T-cell (primary cell): ENCODE measurements at regions not wholly inside any gene's neighbourhood (a gene's known extent, or its start where the extent isn't known, plus 50 kb on each side); places are given as distances from the start of the nearest gene placed in this dataset.

Source experiments
- ATAC-seq, 4 experiments: fragments of 200-7000 bp in 3 of 4; fragments of 150-1000 bp in 1 of 4; cut with Tn5 transposase; replicated peaks in 1 of 4; 1 replicate in 3 of 4; 2 replicates in 1 of 4; pipeline ENCODE4 v1.10.0; 2021; ENCODE audit warnings: moderate library complexity in 3 of 4, mild to moderate bottlenecking in 2 of 4, moderate number of reproducible peaks in 1 of 4
- CTCF ChIA-PET, 2 donors: fragments of 300-600 bp; sonication (Branson Sonifier 250); formaldehyde crosslinking; loops; one replicate each; lab custom pipeline; 2022; ENCODE audit warnings: antibody characterized with exemption in 2 of 2; lab: Charles Lee
- POLR2A ChIA-PET, 2 donors: fragments of 300-600 bp; sonication (Branson Sonifier 250); formaldehyde crosslinking; loops; one replicate each; lab custom pipeline; 2022; ENCODE audit warnings: antibody characterized with exemption in 2 of 2; lab: Charles Lee
- DNase-seq, 35 experiments: peaks; one replicate each; pipeline versions ENCODE4 v3.0.0 to v3.0.0-alpha.2; 2013 to 2023
- H3K27ac ChIP-seq: one replicate; pipeline ENCODE4 v1.5.1; 2013; ENCODE audit warnings: low read length
- H3K27me3 ChIP-seq, 2 experiments: replicated peaks in 1 of 2; 1 replicate in 1 of 2; 2 replicates in 1 of 2; pipeline versions ENCODE4 v1.6.1 to v1.7.0; 2013; ENCODE audit warnings: low read length in 1 of 2, mixed read lengths in 1 of 2; ENCODE audit not compliant: control insufficient read depth in 2 of 2, insufficient read depth in 2 of 2; ENCODE audit errors: extremely low read depth in 1 of 2
- H3K36me3 ChIP-seq, 2 donors: 1 replicate in 1 of 2; 2 replicates in 1 of 2; pipeline versions ENCODE4 v1.6.1 to v1.7.0; 2013; ENCODE audit warnings: low read length in 1 of 2; ENCODE audit not compliant: control insufficient read depth in 2 of 2, insufficient read depth in 1 of 2; ENCODE audit errors: extremely low read depth in 1 of 2
- H3K4me1 ChIP-seq, 2 experiments: 1 replicate in 1 of 2; 2 replicates in 1 of 2; pipeline versions ENCODE4 v1.6.1 to v1.7.0; 2013; ENCODE audit warnings: low read length in 2 of 2, mixed read lengths in 1 of 2; ENCODE audit not compliant: insufficient read depth in 2 of 2, control insufficient read depth in 1 of 2; ENCODE audit errors: extremely low read depth in 1 of 2
- H3K4me3 ChIP-seq, 2 donors: 1 replicate in 1 of 2; 2 replicates in 1 of 2; pipeline versions ENCODE4 v1.5.1 to v1.7.0; 2013; ENCODE audit warnings: mild to moderate bottlenecking in 2 of 2, low read length in 1 of 2, moderate library complexity in 1 of 2; ENCODE audit not compliant: control insufficient read depth in 1 of 2; ENCODE audit errors: extremely low read depth in 1 of 2
- H3K9me3 ChIP-seq: 2 replicates; pipeline ENCODE4 v1.7.0; 2013
- H3K27ac Mint-ChIP-seq, 2 donors: one replicate each; pipeline ENCODE4 v1.8.0; 2020 to 2021; ENCODE audit warnings: mild to moderate bottlenecking in 2 of 2, mixed read lengths in 2 of 2
- H3K27me3 Mint-ChIP-seq, 2 donors: one replicate each; pipeline ENCODE4 v1.8.0; 2021 to 2022; ENCODE audit warnings: mixed read lengths in 2 of 2
- H3K36me3 Mint-ChIP-seq: one replicate; pipeline ENCODE4 v1.8.0; 2021; ENCODE audit warnings: mixed read lengths
- H3K4me1 Mint-ChIP-seq, 3 donors: one replicate each; pipeline ENCODE4 v1.8.0; 2020 to 2022; ENCODE audit warnings: mixed read lengths in 3 of 3, mild to moderate bottlenecking in 1 of 3
- H3K4me3 Mint-ChIP-seq, 3 donors: one replicate each; pipeline ENCODE4 v1.8.0; 2020 to 2022; ENCODE audit warnings: mild to moderate bottlenecking in 3 of 3, mixed read lengths in 3 of 3, moderate library complexity in 3 of 3
- H3K9me3 Mint-ChIP-seq, 3 donors: one replicate each; pipeline ENCODE4 v1.8.0; 2020 to 2022; ENCODE audit warnings: mixed read lengths in 3 of 3
- WGBS: methylation state at CpG from one replicate; pipeline ENCODE4 v1.1.5; 2013; ENCODE audit warnings: missing lambda C conversion rate; ENCODE audit not compliant: insufficient coverage; 5-methylcytosine and 5-hydroxymethylcytosine counted together

DNA sequence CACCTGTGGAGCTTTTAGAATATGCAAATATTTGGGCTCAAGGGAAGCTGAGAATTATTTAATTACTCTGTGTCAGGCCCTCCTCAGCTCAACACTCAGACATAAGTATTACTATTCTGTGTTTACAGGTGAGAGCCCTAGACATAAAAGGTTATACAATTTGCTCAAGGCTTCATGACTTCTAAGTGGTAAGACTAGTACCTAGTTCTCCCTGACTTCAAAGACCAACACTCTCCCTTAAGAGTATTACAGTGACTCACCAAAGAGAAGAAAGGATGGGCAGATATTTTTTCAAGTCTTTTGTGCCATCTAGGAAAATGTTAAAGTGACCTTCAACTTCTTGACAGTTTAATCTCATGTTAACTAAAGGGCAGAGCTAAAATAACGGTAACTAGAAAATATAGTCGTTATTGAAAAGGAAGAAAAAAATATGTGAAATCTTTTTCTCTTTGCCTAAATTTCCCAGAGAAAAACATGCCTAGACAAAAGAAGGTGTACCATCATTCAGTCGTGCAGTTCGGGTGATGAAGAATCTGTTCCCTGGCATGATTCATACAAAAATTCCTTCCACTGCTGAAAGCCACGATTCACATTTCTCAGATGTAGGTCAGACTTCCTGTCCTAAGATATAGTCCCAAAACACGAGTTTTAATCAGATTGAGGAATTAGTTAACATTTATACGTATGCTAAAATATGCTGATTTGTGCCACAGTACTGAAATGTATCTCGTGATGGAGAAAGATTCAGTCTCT lies 849.1 kb upstream of the API5 start:
- H3K4me1 ChIP-seq, result no peaks in the 10 kb centered on the region
- H3K9me3 Mint-ChIP-seq, result peaks cover 15 to 23% (median 18%) of the 10 kb centered on the region in 3 donors
- no peaks in the 10 kb centered on the region for H3K27me3 ChIP-seq
- no peaks in the 10 kb centered on the region for H3K9me3 ChIP-seq
- H3K4me1 Mint-ChIP-seq, result no peaks in the 10 kb centered on the region
- H3K27ac Mint-ChIP-seq, result no peak overlapping the region
- H3K27me3 Mint-ChIP-seq, result no peaks in the 10 kb centered on the region
- CTCF ChIA-PET, result no interaction called here
- no peak overlapping the region for H3K4me3 Mint-ChIP-seq
- 72% methylated on average over 5 of the region's 8 CpGs for WGBS
- POLR2A ChIA-PET, result no interaction called here
- DNase-seq (no peak), ATAC-seq (no peak)
- no peak overlapping the region for H3K27ac ChIP-seq
- H3K4me3 ChIP-seq, result no peak overlapping the region
- H3K36me3 Mint-ChIP-seq, result no peaks in the 10 kb centered on the region
- no peaks in the 10 kb centered on the region for H3K36me3 ChIP-seq

DNA sequence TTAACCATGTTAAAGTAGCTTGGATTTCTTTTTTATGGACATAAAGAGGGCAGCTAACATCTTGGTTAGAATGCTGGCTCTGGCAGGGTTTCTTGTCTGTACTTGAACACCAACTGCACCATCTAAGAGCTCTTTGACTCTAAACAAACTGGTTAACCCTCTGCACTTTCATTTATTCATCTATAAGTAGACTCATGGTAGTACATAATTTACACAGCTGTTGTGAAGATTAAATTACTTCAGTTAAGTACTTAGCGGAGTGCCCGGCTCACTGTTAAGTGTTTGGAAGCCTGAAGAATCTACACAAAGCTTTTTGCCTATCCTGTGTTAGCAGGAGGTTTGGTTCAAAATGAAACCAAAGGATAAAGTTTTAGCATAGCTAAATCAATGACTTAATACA lies 846.2 kb upstream of the API5 start:
- Histone ChIP-seq H3K4me1 (no peaks in the 10 kb centered on the region), H3K27me3 (no peaks in the 10 kb centered on the region), H3K36me3 (no peaks in the 10 kb centered on the region), H3K9me3 (no peaks in the 10 kb centered on the region), H3K4me3 (no peak overlapping the region), H3K27ac (no peak overlapping the region)
- WGBS, result no CpG with 5 or more reads among the region's 2 CpGs
- no peaks in the 10 kb centered on the region for H3K36me3 Mint-ChIP-seq
- ChIA-PET CTCF (no interaction called here), POLR2A (no interaction called here)
- no peaks in the 10 kb centered on the region for H3K4me1 Mint-ChIP-seq
- no peak overlapping the region for H3K27ac Mint-ChIP-seq
- DNase-seq (no peak), ATAC-seq (no peak)
- no peaks in the 10 kb centered on the region for H3K27me3 Mint-ChIP-seq
- H3K9me3 Mint-ChIP-seq, result peaks cover 19 to 26% (median 19%) of the 10 kb centered on the region in 3 donors
- no peak overlapping the region for H3K4me3 Mint-ChIP-seq

DNA sequence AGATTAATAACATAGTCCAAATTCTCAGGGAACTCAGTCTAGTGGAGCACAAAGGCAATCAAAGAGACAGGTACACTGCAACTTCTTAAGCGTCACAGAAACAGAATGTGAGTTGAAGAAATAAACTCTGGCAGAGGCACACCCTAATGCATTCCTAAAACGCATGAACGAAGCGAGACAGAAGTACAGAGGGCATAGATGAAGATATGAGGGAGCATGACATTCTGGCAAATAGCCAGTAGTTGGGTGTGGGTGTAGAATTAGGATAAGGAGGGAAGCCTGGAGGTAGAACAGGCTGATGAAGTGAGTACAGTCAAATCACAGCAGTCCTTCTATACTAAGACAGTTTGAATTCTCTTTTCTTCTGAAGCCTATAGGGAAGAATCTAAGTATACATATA lies 838.7 kb upstream of the API5 start:
- POLR2A ChIA-PET, result no interaction called here
- no peaks in the 10 kb centered on the region for H3K4me1 ChIP-seq
- Mint-ChIP-seq H3K27ac (no peak overlapping the region), H3K9me3 (peaks cover 22 to 29% (median 25%) of the 10 kb centered on the region in 3 donors), H3K36me3 (no peaks in the 10 kb centered on the region), H3K27me3 (no peaks in the 10 kb centered on the region), H3K4me3 (no peak overlapping the region), H3K4me1 (no peaks in the 10 kb centered on the region)
- WGBS, result 83% methylated on average over 3 of the region's 4 CpGs
- H3K9me3 ChIP-seq, result no peaks in the 10 kb centered on the region
- H3K27ac ChIP-seq, result no peak overlapping the region
- H3K4me3 ChIP-seq, result no peak overlapping the region
- ATAC-seq (no peak), DNase-seq (no peak)
- H3K27me3 ChIP-seq, result no peaks in the 10 kb centered on the region
- H3K36me3 ChIP-seq, result no peaks in the 10 kb centered on the region
- CTCF ChIA-PET, result no interaction called here

DNA sequence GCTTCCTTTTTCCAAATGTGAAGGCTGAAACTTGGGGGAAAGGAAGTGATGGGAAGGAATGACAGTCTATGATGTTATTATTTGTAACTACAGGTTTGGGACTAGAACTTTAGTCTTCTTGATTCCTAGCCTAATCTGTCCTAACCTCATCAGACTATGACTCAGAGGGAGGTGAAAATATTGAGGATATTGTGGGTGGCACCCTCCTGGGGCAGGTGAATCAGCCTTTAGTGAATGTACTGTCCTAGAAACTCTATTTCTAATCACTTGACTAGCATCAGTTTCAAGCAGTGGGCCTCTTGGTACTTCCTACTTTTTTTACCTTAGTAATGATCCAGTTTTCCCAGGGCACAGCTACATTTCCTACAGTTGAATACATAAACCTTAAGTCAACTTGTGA lies 829.0 kb upstream of the API5 start:
- Histone ChIP-seq H3K36me3 (no peaks in the 10 kb centered on the region), H3K4me1 (no peaks in the 10 kb centered on the region), H3K27me3 (no peaks in the 10 kb centered on the region), H3K9me3 (no peaks in the 10 kb centered on the region), H3K4me3 (no peak overlapping the region), H3K27ac (no peak overlapping the region)
- no peak overlapping the region for H3K27ac Mint-ChIP-seq
- CTCF ChIA-PET, result no interaction called here
- H3K4me1 Mint-ChIP-seq, result no peaks in the 10 kb centered on the region
- DNase-seq (no peak), ATAC-seq (no peak)
- H3K36me3 Mint-ChIP-seq, result no peaks in the 10 kb centered on the region
- H3K27me3 Mint-ChIP-seq, result no peaks in the 10 kb centered on the region
- H3K9me3 Mint-ChIP-seq, result peaks cover 26 to 42% (median 32%) of the 10 kb centered on the region in 3 donors
- no peak overlapping the region for H3K4me3 Mint-ChIP-seq
- POLR2A ChIA-PET, result no interaction called here

DNA sequence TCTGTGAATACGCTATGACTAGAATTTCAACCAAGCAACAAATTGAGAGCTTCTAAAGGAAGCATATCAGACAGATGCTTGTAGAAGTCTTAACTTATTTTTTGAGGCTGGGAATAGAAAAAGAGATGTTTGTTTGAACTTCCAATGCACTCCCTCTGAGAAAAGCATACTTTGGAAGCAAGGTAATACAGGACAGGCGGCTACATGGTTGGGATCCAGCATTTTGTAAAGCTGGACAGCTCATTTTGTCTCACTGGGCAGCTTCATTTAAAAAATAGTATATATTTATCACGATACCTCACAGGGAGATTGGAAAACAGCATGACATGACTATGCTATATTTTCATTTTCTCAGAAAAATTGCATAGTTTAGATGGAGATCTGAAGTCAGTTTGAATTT lies 821.3 kb upstream of the API5 start:
- CTCF ChIA-PET, result interaction anchor here in 1 of 2 donors (0.7 kb wide), 1 partner anchor 1102 kb away, joined by 3 read pairs; no protein-coding TSS in a partner anchor
- Histone ChIP-seq H3K36me3 (no peaks in the 10 kb centered on the region), H3K9me3 (no peaks in the 10 kb centered on the region), H3K27ac (no peak overlapping the region), H3K4me3 (no peak overlapping the region), H3K4me1 (no peaks in the 10 kb centered on the region), H3K27me3 (no peaks in the 10 kb centered on the region)
- POLR2A ChIA-PET, result no interaction called here
- no peak overlapping the region for H3K4me3 Mint-ChIP-seq
- peaks cover 7 to 19% (median 10%) of the 10 kb centered on the region in 3 donors for H3K9me3 Mint-ChIP-seq
- no peak overlapping the region for H3K27ac Mint-ChIP-seq
- DNase-seq, result no peak
- no peaks in the 10 kb centered on the region for H3K27me3 Mint-ChIP-seq
- no peak for ATAC-seq
- no peaks in the 10 kb centered on the region for H3K4me1 Mint-ChIP-seq
- H3K36me3 Mint-ChIP-seq, result no peaks in the 10 kb centered on the region
- WGBS, result 100% methylated on average over 1 of the region's 3 CpGs

DNA sequence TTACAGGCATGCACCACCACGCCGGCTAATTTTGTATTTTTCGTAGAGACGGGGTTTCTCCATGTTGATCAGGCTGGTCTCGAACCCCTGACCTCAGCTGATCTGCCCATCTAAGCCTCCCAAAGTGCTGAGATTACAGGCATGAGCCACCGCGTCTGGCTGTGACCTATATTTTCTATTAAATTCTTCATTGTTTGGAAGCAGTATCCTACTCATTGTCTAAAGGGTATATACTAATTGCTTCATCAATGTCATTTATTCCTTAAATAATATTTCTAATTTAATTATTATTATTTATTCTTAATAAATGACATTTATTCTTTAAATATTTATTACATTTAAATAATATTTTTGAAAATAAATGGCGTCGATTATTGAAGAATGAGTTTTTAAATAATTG lies 817.3 kb upstream of the API5 start:
- Mint-ChIP-seq H3K4me3 (no peak overlapping the region), H3K9me3 (peaks cover 7 to 15% (median 14%) of the 10 kb centered on the region in 3 donors), H3K27me3 (no peaks in the 10 kb centered on the region), H3K4me1 (no peaks in the 10 kb centered on the region), H3K27ac (no peak overlapping the region), H3K36me3 (no peaks in the 10 kb centered on the region)
- no peaks in the 10 kb centered on the region for H3K9me3 ChIP-seq
- ChIA-PET POLR2A (no interaction called here), CTCF (no interaction called here)
- no peak for ATAC-seq
- WGBS, result 100% methylated on average over 2 of the region's 9 CpGs
- H3K4me3 ChIP-seq, result no peak overlapping the region
- no peaks in the 10 kb centered on the region for H3K27me3 ChIP-seq
- no peak overlapping the region for H3K27ac ChIP-seq
- no peaks in the 10 kb centered on the region for H3K36me3 ChIP-seq
- no peaks in the 10 kb centered on the region for H3K4me1 ChIP-seq
- DNase-seq, result no peak

DNA sequence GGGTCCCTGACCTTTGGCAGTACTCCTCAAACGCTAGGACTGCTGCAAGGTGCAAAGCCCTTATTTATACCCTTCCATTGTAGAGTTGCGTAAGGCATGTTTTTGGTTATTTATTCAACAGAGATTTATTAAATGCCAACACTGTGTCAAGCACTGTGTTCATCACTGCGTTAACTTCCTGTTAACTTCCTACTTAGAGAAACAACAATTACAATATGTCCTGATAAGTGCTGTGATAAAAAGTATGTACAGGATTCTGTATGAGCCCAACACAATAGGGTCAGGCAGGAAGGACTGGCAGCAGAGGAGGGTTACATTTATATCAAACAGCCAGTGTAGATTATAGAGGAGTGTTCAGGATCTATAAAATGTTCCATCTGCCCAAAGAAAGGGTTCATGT lies 812.8 kb upstream of the API5 start:
- H3K4me1 Mint-ChIP-seq, result no peaks in the 10 kb centered on the region
- H3K27me3 ChIP-seq, result no peaks in the 10 kb centered on the region

More for the DNA sequence above, 812.8 kb upstream of the API5 start:
- Histone ChIP-seq H3K4me3 (no peak overlapping the region), H3K36me3 (no peaks in the 10 kb centered on the region), H3K27ac (no peak overlapping the region), H3K4me1 (no peaks in the 10 kb centered on the region), H3K9me3 (no peaks in the 10 kb centered on the region)
- no CpG with 5 or more reads among the region's 3 CpGs for WGBS
- DNase-seq (no peak), ATAC-seq (no peak)
- no peak overlapping the region for H3K27ac Mint-ChIP-seq
- peaks cover 3 to 14% (median 7%) of the 10 kb centered on the region in 3 donors for H3K9me3 Mint-ChIP-seq
- no peak overlapping the region for H3K4me3 Mint-ChIP-seq
- ChIA-PET POLR2A (no interaction called here), CTCF (no interaction called here)
- no peaks in the 10 kb centered on the region for H3K27me3 Mint-ChIP-seq
- H3K36me3 Mint-ChIP-seq, result no peaks in the 10 kb centered on the region
